ENCODE measurements at regions not wholly inside any gene's neighbourhood (a gene's known extent, or its start where the extent isn't known, plus 50 kb on each side); places are given as distances from the start of the nearest gene placed in this dataset.

- TF ChIP-seq EZH2 (IDR thresholded peaks at IDR 0.05) (no peak), POLR2AphosphoS5 (IDR thresholded peaks at IDR 0.05; ENCODE audit: borderline replicate concordance, low read depth, low read length) (no peak)
These were observed 192.0 kb upstream of the UBASH3B start for GRCh38 chr11:122463530-122463929.

Measured in SK-N-MC (cell line).